ENCODE measurements at regions not wholly inside any gene's neighbourhood (a gene's known extent, or its start where the extent isn't known, plus 50 kb on each side); places are given as distances from the start of the nearest gene placed in this dataset.
"Not testable (repeated sequence)": the region's sequence is repeated elsewhere in the genome, so short reads cannot be mapped to it uniquely, and the experiment has no call there.

DNA sequence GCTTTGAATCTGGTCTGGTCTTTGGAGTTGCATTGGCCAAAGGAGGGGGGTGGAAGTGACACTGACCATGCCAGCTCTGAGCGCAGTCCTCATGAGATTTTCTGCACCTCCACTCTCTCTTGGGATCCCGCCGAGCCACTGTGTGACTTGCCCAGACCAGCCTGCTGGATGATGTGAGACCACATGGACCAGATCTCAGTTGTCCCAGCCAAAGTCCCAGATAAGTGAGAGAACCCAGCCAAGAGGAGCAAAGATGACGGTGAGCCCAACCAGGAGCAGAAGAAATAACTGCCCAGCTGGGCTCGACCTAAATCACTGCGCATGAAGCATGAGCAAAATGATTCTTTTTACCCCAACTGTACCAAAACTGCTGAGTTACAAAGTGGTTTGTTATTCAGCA lies 96.5 kb upstream of the ERCC4 start:
- DNase-seq: no peak

DNA sequence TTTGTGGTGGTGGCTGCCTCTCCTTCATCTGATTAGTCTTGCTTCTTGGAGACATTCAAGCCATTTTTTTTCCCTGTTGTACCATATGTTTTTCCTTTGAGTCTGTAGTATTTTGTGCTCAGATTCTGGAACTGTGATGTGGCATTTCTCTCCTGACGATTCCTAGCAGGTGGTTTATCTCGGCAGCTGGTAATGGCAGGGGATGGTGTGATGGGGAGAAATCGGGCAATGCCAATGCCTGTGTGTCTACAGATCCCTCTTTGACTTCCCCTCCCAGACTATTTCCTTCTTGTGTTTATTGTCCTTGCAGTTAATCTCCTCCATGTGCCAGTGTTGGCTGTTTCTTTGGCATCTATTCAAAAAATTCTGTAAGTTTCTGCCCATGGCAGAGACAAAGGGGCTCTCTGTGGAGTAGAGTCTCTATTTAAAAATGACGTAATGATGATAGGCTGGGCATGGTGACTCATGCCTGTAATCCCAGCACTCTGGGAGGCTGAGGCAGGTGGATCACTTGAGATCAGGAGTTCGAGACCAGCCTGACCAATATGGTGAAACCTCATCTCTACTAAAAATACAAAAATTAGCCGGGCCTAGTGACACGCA lies 90.2 kb upstream of the ERCC4 start:
- no peak for DNase-seq

DNA sequence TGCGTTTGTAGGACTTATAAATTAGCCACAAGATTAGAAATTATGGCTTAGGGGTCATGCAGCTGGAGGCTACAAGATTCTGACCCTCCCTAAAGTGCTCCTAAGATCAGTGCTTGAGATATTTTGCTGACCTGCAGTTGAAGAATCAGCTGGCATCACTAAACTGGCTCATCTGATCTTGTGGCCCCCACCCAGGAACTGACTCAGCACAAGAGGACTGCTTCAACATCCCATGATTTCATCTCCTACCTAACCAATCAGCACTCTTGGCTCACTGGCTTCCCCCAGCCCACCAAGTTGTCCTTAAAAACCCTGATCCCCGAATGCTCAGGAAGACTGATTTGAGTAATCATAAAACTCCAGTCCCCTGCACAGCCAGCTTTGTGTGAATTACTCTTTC lies 86.4 kb upstream of the ERCC4 start:
- no peak for DNase-seq

DNA sequence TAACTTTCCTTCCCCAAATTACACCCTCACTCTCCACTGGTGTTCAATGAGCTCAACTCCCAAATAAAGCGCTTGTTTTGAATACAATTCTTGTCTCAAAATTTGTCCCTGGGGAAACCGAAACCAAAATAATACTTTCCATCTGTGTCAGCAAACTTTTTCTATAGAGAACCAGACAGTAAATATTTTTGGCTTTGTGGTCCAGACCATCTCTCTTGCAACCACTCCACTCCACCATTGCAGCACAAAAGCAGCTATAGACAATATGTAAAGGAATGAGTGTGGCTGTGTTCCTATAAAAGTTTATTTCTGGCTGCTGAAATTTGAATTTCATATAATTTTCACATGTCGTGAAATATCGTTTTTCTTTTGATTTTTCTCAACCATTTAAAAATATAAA lies 84.6 kb upstream of the ERCC4 start:
- no peak for DNase-seq

DNA sequence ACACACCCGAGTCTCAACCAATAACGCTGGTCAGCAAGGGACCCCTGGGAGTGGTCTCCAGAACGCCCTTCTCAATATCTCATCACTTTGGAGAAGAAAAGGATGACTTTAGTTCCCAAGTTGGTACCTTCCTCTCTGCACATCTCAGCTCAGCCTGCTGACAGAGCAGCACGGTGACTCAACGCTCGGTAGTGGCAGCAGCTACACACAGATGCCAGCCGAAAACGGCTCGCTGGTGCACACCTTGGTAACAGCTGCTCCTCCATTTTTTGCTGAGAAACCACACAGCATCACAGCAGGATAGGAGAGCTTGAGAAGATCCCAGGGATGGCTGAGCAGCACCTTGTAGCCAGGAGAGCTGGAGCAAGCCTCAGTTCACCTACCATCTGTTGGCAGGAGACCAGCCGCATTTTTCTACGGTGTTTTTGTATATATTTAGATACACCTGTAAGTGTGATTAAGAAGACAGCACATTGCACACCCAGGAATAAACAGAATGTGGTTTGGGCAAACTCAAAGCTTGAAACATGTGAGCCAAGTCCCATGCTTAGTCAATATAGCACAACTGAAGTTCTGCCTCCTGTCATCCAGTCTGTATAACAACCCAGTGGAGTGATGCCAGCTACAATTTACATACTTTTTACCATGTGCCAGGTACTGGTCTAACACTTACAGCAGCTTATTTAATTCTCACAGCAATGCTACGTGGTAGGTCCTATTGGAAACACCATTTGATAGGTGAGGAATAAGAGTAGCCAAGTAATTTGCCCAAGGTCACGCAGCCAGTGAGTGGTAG lies 83.8 kb upstream of the ERCC4 start:
- no peak for DNase-seq

DNA sequence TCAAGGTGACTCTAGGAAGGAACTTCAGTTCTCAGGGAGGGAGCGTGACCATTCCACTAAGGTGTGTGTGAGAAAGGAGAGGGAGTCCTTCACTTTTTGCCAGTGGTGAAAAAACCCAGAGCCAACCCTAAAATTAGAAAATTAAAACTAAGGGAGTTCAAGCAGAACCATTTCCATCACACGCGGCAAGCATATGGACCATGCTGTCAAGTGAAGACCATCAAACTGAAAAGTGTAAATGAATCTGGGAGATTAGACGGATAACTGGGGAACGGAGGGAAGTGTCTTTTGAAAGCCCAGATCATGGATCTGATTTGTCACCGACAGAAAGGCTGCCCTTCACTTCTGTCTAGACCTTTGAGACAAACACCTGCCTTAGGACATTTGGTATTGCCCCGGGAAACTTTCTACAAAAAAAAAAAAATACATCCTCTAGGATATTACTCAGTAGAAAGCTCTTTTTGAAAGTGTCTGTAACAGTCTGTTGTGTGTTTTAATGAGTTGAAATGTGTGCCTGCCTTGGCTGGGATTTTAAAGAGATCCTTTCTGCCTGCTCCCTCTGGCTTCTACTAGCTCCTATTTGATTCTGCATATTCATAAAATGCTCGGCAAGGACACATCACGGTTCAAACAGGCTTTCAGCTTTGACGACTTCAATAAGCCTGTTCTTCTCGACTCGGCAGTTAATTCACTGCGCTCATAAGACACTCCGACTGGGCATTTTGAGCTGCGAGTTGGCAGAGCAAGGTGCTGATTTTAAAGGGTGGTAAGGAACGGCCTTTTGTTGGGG lies 81.4 kb upstream of the ERCC4 start:
- no peak for DNase-seq

DNA sequence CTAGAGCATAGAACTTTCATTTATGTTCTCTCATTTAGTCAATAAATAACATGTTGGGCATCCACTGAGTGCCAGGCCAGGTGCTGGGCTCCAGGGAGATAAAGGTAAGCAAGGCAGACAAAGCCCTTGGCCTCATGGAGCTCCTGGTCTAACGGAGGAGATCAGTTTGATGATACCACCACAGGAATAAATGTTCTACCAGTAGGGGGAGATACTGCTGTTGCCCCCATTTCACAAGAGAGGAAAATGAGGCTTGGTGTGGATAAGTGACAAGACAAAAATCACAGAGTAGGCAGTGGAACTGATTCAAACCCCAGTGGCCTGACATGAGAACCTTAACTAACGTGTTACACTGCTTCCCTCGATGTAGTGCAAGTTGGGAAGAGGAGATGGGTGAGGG lies 80.4 kb upstream of the ERCC4 start:
- DNase-seq: no peak

DNA sequence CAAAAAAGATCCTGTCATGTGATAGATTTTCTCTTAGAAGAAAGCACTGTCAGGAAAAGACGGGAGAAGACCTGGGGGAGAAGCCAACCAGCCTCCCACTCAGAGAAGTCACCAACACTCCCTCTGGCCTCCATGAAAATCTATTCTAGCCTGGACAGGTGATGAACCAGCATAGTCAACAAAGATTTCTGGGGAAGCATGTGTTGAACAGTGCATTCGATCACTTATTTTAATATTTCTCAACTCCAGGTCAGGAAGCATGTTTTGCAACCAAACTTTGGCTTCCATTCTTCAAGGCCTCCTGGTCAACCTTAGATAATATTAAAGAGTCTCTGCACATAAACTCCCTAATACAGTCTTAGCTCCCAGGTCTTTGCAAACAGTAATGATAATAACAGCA lies 74.7 kb upstream of the ERCC4 start:
- DNase-seq: no peak

DNA sequence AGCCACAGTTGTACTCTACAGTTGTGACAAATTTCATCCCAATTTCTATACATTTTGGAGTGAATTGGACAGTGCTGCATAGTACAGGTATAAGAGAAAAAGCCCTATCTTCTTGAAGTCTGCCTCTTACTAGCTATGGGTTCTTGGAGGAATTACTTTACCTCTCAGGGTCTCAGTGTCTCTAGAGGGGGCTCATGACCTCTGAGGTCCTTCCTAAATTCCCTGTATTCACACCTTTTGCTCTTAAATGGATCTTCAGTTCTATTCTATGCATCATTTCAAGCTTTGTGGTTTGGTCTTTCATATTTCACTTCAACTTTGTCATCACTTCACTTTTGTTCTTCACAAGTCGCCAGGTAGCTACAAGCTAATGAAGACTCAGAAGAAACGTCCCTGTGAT lies 71.2 kb upstream of the ERCC4 start:
- no peak for DNase-seq

DNA sequence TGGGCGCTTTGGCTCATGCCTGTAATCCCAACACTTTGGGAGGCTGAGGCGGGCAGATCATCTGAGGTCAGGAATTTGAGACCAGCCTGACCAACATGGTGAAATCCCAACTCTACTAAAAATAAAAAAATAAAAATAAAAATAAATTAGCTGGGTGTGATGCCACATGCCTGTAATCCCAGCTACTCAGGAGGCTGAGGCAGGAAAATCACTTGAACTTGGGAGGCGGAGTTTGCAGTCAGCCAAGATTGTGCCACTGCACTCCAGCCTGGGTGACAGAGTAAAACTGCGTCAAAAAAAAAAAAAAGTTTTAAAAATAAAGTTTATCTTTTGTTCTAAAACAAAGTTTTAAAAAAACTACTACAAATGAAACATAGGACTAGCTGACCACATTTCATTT lies 69.8 kb upstream of the ERCC4 start:
- DNase-seq: not testable (repeated sequence)

DNA sequence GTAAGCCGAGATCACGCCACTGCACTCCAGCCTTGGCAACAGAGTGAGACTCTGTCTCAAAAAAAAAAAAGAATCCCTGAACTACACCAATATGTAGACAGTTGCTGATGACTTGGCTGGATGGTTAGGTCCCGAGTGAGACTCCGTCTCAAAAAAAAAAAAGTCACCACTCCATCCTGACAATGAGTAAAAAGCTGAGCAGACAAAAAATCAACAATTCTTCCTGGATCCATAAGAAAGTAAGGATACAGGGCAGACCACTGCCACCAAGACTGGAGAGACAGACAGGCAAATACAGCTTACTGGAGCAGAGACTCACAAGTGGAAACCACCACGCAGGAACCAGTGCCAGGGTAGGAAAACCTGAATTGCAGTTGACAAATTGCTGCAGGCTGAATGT lies 67.1 kb upstream of the ERCC4 start:
- DNase-seq: no peak

DNA sequence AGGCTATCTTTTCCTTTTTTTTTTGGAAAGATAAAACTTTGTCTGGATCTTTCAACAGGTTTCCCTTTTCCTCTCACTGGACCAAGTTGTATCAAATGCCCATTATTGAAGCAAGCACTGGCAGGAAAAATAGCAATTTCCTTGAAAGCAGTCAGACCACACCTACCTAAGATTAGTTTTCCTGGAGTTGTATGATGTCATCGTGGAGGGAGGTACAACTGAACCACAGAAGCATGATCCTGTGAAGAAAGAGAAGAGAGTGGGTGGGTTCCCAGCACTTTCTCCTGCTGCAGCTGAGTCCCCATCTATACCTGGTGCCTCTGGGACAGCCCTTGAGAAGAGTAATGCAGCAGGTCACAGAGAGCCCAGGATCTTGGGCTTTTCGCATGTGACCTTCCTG lies 63.6 kb upstream of the ERCC4 start:
- DNase-seq: no peak

DNA sequence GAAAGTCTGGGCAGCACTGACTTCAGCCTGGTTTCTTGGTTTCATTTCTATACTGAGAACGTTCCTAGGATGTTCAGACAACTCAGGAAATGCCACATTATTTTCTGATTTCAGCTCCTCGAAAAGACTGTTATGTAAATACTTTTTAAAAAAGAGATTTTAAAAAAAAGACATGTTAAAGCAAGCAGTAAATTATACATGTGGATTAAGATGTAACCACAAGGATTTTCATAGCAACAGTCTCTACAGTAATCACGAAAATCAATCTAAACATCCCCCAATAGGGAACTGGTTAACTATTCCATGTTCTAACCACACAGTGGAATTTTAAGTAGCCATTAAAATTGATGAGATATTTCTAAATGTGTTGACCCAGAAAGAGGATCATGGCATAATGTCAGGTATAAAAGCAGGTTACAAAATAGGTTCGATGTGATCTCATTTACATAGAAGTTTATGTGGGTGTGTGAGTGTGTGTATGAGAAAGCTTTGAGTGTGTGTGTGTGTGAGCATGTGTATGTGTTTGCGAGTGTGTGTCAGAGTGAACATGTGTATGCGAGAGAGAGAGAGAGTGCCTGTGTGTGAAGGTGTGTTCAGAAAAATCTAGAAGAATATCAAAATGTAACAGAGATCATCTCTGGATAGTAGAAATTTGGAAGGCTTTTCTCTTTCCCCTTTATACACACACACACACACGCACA lies 63.0 kb upstream of the ERCC4 start:
- no peak for DNase-seq

DNA sequence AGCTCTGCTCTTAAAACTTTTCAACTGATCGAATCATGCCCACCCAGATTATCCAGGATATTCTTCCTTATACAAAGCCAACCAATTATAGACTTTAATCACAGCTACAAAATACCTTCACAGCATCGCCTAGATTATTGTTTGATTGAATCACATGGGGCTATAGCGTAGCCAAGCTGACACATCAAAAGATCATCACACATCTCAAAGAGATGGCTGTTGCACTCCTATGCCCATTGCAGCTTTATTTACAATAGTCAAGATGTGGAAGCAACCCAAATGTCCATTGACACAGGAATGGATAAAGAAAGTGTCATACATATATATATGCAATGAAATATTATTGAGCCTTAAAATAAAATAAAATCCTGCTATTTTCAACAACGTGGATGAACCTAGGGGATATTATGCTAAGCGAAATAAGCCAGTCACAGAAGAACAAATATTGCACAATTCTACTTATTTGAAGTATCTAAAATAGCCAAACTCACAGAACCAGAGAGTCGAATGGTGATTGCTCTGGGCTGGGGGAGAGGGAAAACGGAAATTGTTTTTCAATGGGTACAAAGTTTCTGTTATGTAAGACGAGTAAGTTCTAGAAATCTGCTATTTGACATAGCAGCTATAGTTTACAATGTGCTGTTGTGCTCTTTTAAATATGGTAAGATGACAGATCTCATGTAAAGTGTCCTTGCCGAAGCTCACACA lies 60.9 kb upstream of the ERCC4 start:
- no peak for DNase-seq

DNA sequence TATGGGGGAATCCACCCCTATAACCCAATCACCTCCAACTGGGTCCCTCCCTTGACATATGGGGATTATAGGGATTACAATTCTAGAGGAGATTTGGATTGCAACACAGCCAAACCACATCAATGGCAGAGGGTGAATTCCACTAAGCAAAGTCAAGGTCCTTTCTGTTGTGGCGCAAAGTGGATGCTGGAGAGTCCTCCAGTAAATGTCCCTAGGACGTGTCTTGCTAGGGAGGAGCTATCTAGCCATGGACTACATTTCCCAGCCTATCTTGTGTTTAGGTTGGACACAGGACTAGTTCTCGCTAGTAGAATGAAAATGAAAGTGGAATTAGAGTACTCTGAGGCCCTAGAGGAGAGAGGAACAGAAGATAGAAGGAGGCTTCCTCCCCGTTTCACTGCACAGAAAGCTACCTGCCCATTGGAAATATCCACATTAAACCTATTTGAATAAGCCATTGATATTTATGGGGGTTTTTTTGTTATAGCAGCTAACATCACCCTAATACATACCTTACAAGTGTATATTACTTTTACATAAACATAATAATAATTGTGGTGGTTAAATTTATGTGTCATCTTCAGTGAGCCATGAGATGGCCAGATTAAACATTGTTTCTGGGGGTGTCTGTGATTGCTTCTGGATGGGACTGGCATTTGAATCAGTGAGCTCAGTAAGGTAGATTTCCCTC lies 56.7 kb upstream of the ERCC4 start:
- no peak for DNase-seq

DNA sequence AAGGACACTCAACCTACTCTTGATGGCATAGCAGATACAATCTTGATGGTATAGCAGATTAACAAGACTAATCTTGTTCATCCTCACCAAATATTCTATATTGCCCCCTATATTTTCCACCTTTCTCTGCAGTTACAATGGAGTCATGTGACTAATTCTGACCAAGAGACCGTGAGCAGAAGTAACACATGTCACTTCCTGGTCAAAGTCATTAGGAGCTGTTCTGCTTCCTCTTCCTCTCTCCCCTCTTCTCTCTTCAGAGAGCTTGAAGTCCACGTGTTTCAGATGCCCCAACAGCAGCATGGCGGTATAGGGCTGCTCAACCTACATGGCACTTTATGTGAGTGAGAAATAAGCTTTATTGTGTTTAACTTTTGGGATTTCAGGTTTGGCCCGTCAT lies 55.3 kb upstream of the ERCC4 start:
- DNase-seq: no peak

DNA sequence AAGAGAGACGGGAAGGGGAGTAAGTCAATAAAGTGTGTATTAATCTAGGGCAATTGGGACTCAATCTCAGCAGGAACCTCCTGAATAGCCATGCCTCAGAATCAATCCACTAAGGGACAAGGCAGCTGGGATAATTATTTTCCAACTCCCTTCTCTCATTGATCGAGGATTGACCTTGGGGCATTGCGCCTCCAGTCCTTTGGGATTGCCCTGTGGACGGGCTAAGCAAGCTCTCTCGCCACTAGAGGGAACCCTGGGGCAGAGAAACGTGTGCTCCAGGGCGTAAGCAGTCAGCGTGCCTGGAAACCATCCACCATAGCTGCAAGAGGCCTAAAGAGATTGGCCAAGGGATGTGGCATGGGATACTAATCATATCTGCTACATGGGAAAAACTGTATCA lies 53.9 kb upstream of the ERCC4 start:
- peak in 1 of 2 donors; percentile 1 for DNase-seq

Measured in bone marrow (tissue), 2 donors.